Vagina (tissue), 2 donors: ENCODE measurements at regions not wholly inside any gene's neighbourhood (a gene's known extent, or its start where the extent isn't known, plus 50 kb on each side); places are given as distances from the start of the nearest gene placed in this dataset.
"Not testable (repeated sequence)": the region's sequence is repeated elsewhere in the genome, so short reads cannot be mapped to it uniquely, and the experiment has no call there.

Experiments used
- DNase-seq, 2 donors: peaks; one replicate each; pipeline ENCODE4 v3.0.0-alpha.2; 2017; ENCODE audit errors: extremely low spot score in 2 of 2
- H3K27ac ChIP-seq: fragments of 200-600 bp; sonication (generic); one replicate; pipeline ENCODE4 v1.5.1; 2019
- H3K27me3 ChIP-seq: fragments of 200-600 bp; sonication (generic); one replicate; pipeline ENCODE4 v1.5.1; 2019
- H3K36me3 ChIP-seq, 2 donors: fragments of 200-600 bp; sonication (generic); one replicate each; pipeline ENCODE4 v1.5.1; 2017 to 2019
- H3K4me1 ChIP-seq: fragments of 200-600 bp; sonication (generic); one replicate; pipeline ENCODE4 v1.5.1; 2019
- H3K4me3 ChIP-seq, 2 donors: fragments of 200-600 bp; sonication (generic); 1 replicate in 1 of 2; 2 replicates in 1 of 2; pipeline ENCODE4 v1.5.1; 2016 to 2019
- H3K9me3 ChIP-seq: fragments of 200-600 bp; sonication (generic); one replicate; pipeline ENCODE4 v1.5.1; 2019
- CTCF ChIP-seq, 3 experiments: fragments of 450-650 bp in 2 of 3; fragments of 200-600 bp in 1 of 3; sonication (generic) in 1 of 3; IDR thresholded peaks; one replicate each; pipeline ENCODE4 v1.5.1; 2017 to 2019; ENCODE audit warnings: antibody characterized with exemption in 3 of 3, mild to moderate bottlenecking in 2 of 3, moderate library complexity in 2 of 3
- POLR2A ChIP-seq, 2 donors: fragments of 450-650 bp; IDR thresholded peaks; one replicate each; pipeline ENCODE4 v1.6.1; 2017; ENCODE audit warnings: antibody characterized with exemption in 2 of 2, mild to moderate bottlenecking in 2 of 2, moderate library complexity in 2 of 2
- POLR2AphosphoS5 ChIP-seq, 2 donors: sonication (generic); formaldehyde crosslinking; IDR thresholded peaks; one replicate each; pipeline ENCODE4 v1.9.0; 2017; ENCODE audit warnings: antibody characterized with exemption in 2 of 2, mild to moderate bottlenecking in 2 of 2, low read depth in 1 of 2; ENCODE audit not compliant: insufficient read depth in 1 of 2
- intact Hi-C: fragments of 100-400 bp; cut with DNase I; formaldehyde crosslinking; loops from one replicate; pipeline ENCODE4 v1.15.1; 2023

GRCh38 chr7:125061776-125062397, 132.3 kb upstream of the POT1 start:
- DNase-seq: no peak
- TF ChIP-seq POLR2A (IDR thresholded peaks at IDR 0.05): no peak
- no peak for TF ChIP-seq CTCF (IDR thresholded peaks at IDR 0.05)
- no peak for TF ChIP-seq POLR2AphosphoS5 (IDR thresholded peaks at IDR 0.05; ENCODE audit: insufficient read depth in 1 of 2, low read depth in 1 of 2)
- no peak overlapping the region for H3K27ac ChIP-seq
- no peak overlapping the region for H3K4me3 ChIP-seq
- H3K27me3 ChIP-seq: no peaks in the 10 kb centered on the region
- no peaks in the 10 kb centered on the region for H3K4me1 ChIP-seq
- intact Hi-C loops: no loop called here
- H3K9me3 ChIP-seq: no peaks in the 10 kb centered on the region
- H3K36me3 ChIP-seq: no peaks in the 10 kb centered on the region

- H3K4me1 ChIP-seq, H3K4me3 ChIP-seq, intact Hi-C loops, DNase-seq, H3K36me3 ChIP-seq, H3K27me3 ChIP-seq, H3K27ac ChIP-seq, H3K9me3 ChIP-seq: not testable (repeated sequence)
Observed at GRCh38 chr7:125061083-125061745, 131.6 kb upstream of the POT1 start.

- intact Hi-C loops: no loop called here
Observed at GRCh38 chr7:125059861-125060456, 130.3 kb upstream of the POT1 start.

GRCh38 chr7:125057963-125058362, 128.3 kb upstream of the POT1 start:
- intact Hi-C loops: no loop called here
- Histone ChIP-seq H3K36me3 (no peaks in the 10 kb centered on the region), H3K27me3 (no peaks in the 10 kb centered on the region), H3K9me3 (no peaks in the 10 kb centered on the region), H3K4me1 (no peaks in the 10 kb centered on the region), H3K4me3 (no peak overlapping the region), H3K27ac (no peak overlapping the region)
- DNase-seq: no peak
- no peak for TF ChIP-seq POLR2AphosphoS5 (IDR thresholded peaks at IDR 0.05; ENCODE audit: insufficient read depth in 1 of 2, low read depth in 1 of 2)
- TF ChIP-seq POLR2A (IDR thresholded peaks at IDR 0.05): no peak
- TF ChIP-seq CTCF (IDR thresholded peaks at IDR 0.05): no peak

More at GRCh38 chr7:125059861-125060456, 130.3 kb upstream of the POT1 start:
- H3K4me1 ChIP-seq: no peaks in the 10 kb centered on the region
- no peaks in the 10 kb centered on the region for H3K36me3 ChIP-seq
- H3K27me3 ChIP-seq: no peaks in the 10 kb centered on the region
- H3K4me3 ChIP-seq: no peak overlapping the region
- DNase-seq: no peak
- TF ChIP-seq CTCF (IDR thresholded peaks at IDR 0.05): peak in 1 of 3 experiments; percentile 35
- no peak for TF ChIP-seq POLR2AphosphoS5 (IDR thresholded peaks at IDR 0.05; ENCODE audit: insufficient read depth in 1 of 2, low read depth in 1 of 2)
- H3K27ac ChIP-seq: no peak overlapping the region
- H3K9me3 ChIP-seq: no peaks in the 10 kb centered on the region

GRCh38 chr7:125055376-125055775, 125.8 kb upstream of the POT1 start:
- no peak overlapping the region for H3K4me3 ChIP-seq

More at GRCh38 chr7:125055376-125055775, 125.8 kb upstream of the POT1 start:
- Histone ChIP-seq H3K36me3 (no peaks in the 10 kb centered on the region), H3K9me3 (no peaks in the 10 kb centered on the region), H3K27me3 (no peaks in the 10 kb centered on the region), H3K27ac (no peak overlapping the region), H3K4me1 (no peaks in the 10 kb centered on the region)
- DNase-seq: no peak
- intact Hi-C loops: no loop called here
- no peak for TF ChIP-seq POLR2A (IDR thresholded peaks at IDR 0.05)
- TF ChIP-seq POLR2AphosphoS5 (IDR thresholded peaks at IDR 0.05; ENCODE audit: insufficient read depth in 1 of 2, low read depth in 1 of 2): no peak
- TF ChIP-seq CTCF (IDR thresholded peaks at IDR 0.05): no peak
